OCI-LY7 (cell line): ENCODE measurements at regions not wholly inside any gene's neighbourhood (a gene's known extent, or its start where the extent isn't known, plus 50 kb on each side); places are given as distances from the start of the nearest gene placed in this dataset.

ENCODE experiments used
- CTCF ChIP-seq: fragments of 200-600 bp; sonication (generic); conservative IDR thresholded peaks from 2 replicates; pipeline ENCODE4 v1.5.1; 2014; ENCODE audit warnings: mild to moderate bottlenecking, antibody characterized with exemption, low read length, moderate library complexity, mixed read lengths
- EZH2phosphoT487 ChIP-seq: fragments of 200-600 bp; sonication (generic); IDR thresholded peaks from 2 replicates; pipeline ENCODE4 v1.6.1; 2018; ENCODE audit warnings: low read depth, borderline replicate concordance, mild to moderate bottlenecking, mixed run types, antibody characterized with exemption, low read length, moderate library complexity, mixed read lengths

- TF ChIP-seq CTCF (no peak), EZH2phosphoT487 (no peak)
Observed at GRCh38 chr2:216286616-216287231, 85.6 kb downstream of the MARCHF4 start.
